ENCODE measurements at regions not wholly inside any gene's neighbourhood (a gene's known extent, or its start where the extent isn't known, plus 50 kb on each side); places are given as distances from the start of the nearest gene placed in this dataset.
"Not testable (repeated sequence)": the region's sequence is repeated elsewhere in the genome, so short reads cannot be mapped to it uniquely, and the experiment has no call there.

- TF ChIP-seq CTCF (conservative IDR thresholded peaks at IDR 0.05); ZFX (IDR thresholded peaks at IDR 0.05): not testable (repeated sequence)
These were observed 270.7 kb downstream of the ADGRD1 start for GRCh38 chr12:131224226-131225065.
